Smooth muscle cell (in vitro differentiated cells): ENCODE measurements at regions not wholly inside any gene's neighbourhood (a gene's known extent, or its start where the extent isn't known, plus 50 kb on each side); places are given as distances from the start of the nearest gene placed in this dataset.

Experiments used
- DNase-seq: peaks from one replicate; lab custom pipeline; 2025; ENCODE audit not compliant: unreplicated experiment; lab: John Stamatoyannopoulos, UW
- H2AFZ ChIP-seq: fragments of 200-600 bp; sonication (generic); 2 replicates; pipeline ENCODE4 v1.6.0; 2016; ENCODE audit warnings: antibody characterized with exemption, low read depth, mild to moderate bottlenecking
- H3F3A ChIP-seq: fragments of 200-600 bp; sonication (generic); 2 replicates; pipeline ENCODE4 v1.6.0; 2017; ENCODE audit warnings: antibody characterized with exemption, low read depth
- H3K27ac ChIP-seq: fragments of 200-600 bp; sonication (generic); 2 replicates; pipeline ENCODE4 v1.5.1; 2016; ENCODE audit warnings: low read depth, mild to moderate bottlenecking
- H3K27me3 ChIP-seq: fragments of 200-600 bp; sonication (generic); 2 replicates; pipeline ENCODE4 v1.6.1; 2016; ENCODE audit warnings: low read depth, mild to moderate bottlenecking
- H3K36me3 ChIP-seq: fragments of 200-600 bp; sonication (generic); 2 replicates; pipeline ENCODE4 v1.5.1; 2016; ENCODE audit warnings: low read depth
- H3K4me1 ChIP-seq: fragments of 200-600 bp; sonication (generic); 2 replicates; pipeline ENCODE4 v1.5.1; 2016; ENCODE audit warnings: low read depth
- H3K4me2 ChIP-seq: fragments of 200-600 bp; sonication (generic); 2 replicates; pipeline ENCODE4 v1.6.0; 2016; ENCODE audit warnings: mild to moderate bottlenecking
- H3K4me3 ChIP-seq: fragments of 200-600 bp; sonication (generic); 2 replicates; pipeline ENCODE4 v1.5.1; 2016; ENCODE audit warnings: mild to moderate bottlenecking
- H3K79me2 ChIP-seq: fragments of 200-600 bp; sonication (generic); 2 replicates; pipeline ENCODE4 v1.6.0; 2016; ENCODE audit warnings: low read depth, mild to moderate bottlenecking
- H3K9ac ChIP-seq: fragments of 200-600 bp; sonication (generic); 2 replicates; pipeline ENCODE4 v1.6.0; 2016; ENCODE audit warnings: low read depth
- H3K9me3 ChIP-seq: fragments of 200-600 bp; sonication (generic); replicated peaks from 2 replicates; pipeline ENCODE4 v1.5.1; 2016; ENCODE audit warnings: low read depth
- H4K20me1 ChIP-seq: fragments of 200-600 bp; sonication (generic); 2 replicates; pipeline ENCODE4 v1.6.0; 2016; ENCODE audit warnings: low read depth
- CTCF ChIP-seq: fragments of 200-600 bp; sonication (generic); IDR thresholded peaks from 2 replicates; pipeline ENCODE4 v1.5.1; 2017; ENCODE audit warnings: borderline replicate concordance, mild to moderate bottlenecking, antibody characterized with exemption; ENCODE audit not compliant: insufficient read depth, poor library complexity, severe bottlenecking
- WGBS: methylation state at CpG from one replicate; pipeline ENCODE4 v1.1.7; 2016; ENCODE audit warnings: low lambda C conversion rate; 5-methylcytosine and 5-hydroxymethylcytosine counted together

GRCh38 chr7:110144599-110144998, 946.3 kb upstream of the LRRN3 start:
- WGBS = 83% methylated on average over 1 of the region's 1 CpG
- no peaks in the 10 kb centered on the region for H3K9me3 ChIP-seq
- H3K79me2 ChIP-seq = no peaks in the 10 kb centered on the region

GRCh38 chr7:110148054-110148453, 942.9 kb upstream of the LRRN3 start:
- H3F3A ChIP-seq = no peaks in the 10 kb centered on the region
- no peak overlapping the region for H2AFZ ChIP-seq
- H3K4me3 ChIP-seq = no peak overlapping the region
- no peak for TF ChIP-seq CTCF
- H3K4me2 ChIP-seq = no peak overlapping the region
- no peaks in the 10 kb centered on the region for H3K4me1 ChIP-seq
- no peak for DNase-seq
- H3K27ac ChIP-seq = no peak overlapping the region
- H3K9ac ChIP-seq = no peak overlapping the region
- H3K36me3 ChIP-seq = no peaks in the 10 kb centered on the region
- no peaks in the 10 kb centered on the region for H3K79me2 ChIP-seq
- H4K20me1 ChIP-seq = no peaks in the 10 kb centered on the region
- H3K27me3 ChIP-seq = peaks cover 4% of the 10 kb centered on the region
- whole genome bisulfite sequencing = 93% methylated on average over 6 of the region's 6 CpGs
- no peaks in the 10 kb centered on the region for H3K9me3 ChIP-seq

More at GRCh38 chr7:110144599-110144998, 946.3 kb upstream of the LRRN3 start:
- Histone ChIP-seq H3K9ac (no peak overlapping the region), H3K36me3 (no peaks in the 10 kb centered on the region), H4K20me1 (no peaks in the 10 kb centered on the region), H3F3A (no peaks in the 10 kb centered on the region), H2AFZ (no peak overlapping the region), H3K4me3 (no peak overlapping the region), H3K4me2 (no peak overlapping the region), H3K27me3 (no peaks in the 10 kb centered on the region), H3K4me1 (no peaks in the 10 kb centered on the region), H3K27ac (no peak overlapping the region)
- no peak for DNase-seq
- TF ChIP-seq CTCF = no peak

- DNase-seq = no peak
- H3K9ac ChIP-seq = no peak overlapping the region
- H3K79me2 ChIP-seq = no peaks in the 10 kb centered on the region
- no peaks in the 10 kb centered on the region for H4K20me1 ChIP-seq
- WGBS = 87% methylated on average over 3 of the region's 3 CpGs
- no peak overlapping the region for H3K27ac ChIP-seq
- H3K27me3 ChIP-seq = peaks cover 4% of the 10 kb centered on the region
- no peak overlapping the region for H3K4me3 ChIP-seq
- no peaks in the 10 kb centered on the region for H3K4me1 ChIP-seq
- TF ChIP-seq CTCF = no peak
- no peak overlapping the region for H2AFZ ChIP-seq
- no peaks in the 10 kb centered on the region for H3K36me3 ChIP-seq
- no peaks in the 10 kb centered on the region for H3F3A ChIP-seq
- H3K4me2 ChIP-seq = no peak overlapping the region
- no peaks in the 10 kb centered on the region for H3K9me3 ChIP-seq
Observed at GRCh38 chr7:110153222-110153621, 937.7 kb upstream of the LRRN3 start.

- Histone ChIP-seq H3F3A (no peaks in the 10 kb centered on the region), H3K9ac (no peak overlapping the region), H3K27ac (no peak overlapping the region), H4K20me1 (no peaks in the 10 kb centered on the region), H3K36me3 (no peaks in the 10 kb centered on the region), H3K4me2 (no peak overlapping the region), H3K9me3 (no peaks in the 10 kb centered on the region), H3K79me2 (no peaks in the 10 kb centered on the region), H3K4me3 (no peak overlapping the region), H3K27me3 (peaks cover 4% of the 10 kb centered on the region), H3K4me1 (no peaks in the 10 kb centered on the region), H2AFZ (no peak overlapping the region)
- DNase-seq = no peak
- 96% methylated on average over 1 of the region's 1 CpG for WGBS
- no peak for TF ChIP-seq CTCF
Observed at GRCh38 chr7:110156511-110156910, 934.4 kb upstream of the LRRN3 start.
